Head of caudate nucleus (tissue), 42 donors: ENCODE measurements at regions not wholly inside any gene's neighbourhood (a gene's known extent, or its start where the extent isn't known, plus 50 kb on each side); places are given as distances from the start of the nearest gene placed in this dataset.

Source experiments
- DNase-seq, 42 donors: peaks; one replicate each; pipeline versions ENCODE4 v3.0.0 to v3.0.0-alpha.2; 2020 to 2021; ENCODE audit warnings: mixed read lengths in 7 of 42
- intact Hi-C: fragments of 100-400 bp; cut with DNase I; formaldehyde crosslinking; loops from one replicate; pipeline ENCODE4 v1.15.0; 2022

DNA sequence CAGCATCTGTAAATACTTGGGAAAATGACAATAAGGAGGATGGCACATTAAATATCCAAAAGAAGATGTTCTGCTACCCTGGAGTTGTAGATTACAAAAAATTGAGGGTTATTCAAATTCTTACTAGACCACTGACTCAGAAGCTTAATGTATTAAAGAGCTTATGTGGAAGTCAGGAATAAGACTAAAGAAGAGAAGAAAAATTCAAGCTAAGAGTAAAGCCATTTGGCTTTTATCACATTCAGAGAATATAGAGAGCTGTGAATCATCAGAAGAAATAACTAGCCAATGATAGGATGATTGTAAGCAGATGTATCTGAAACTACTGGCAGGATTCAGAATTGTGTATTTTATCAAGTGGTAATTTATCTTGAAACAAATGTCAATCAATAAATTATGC, 237.0 kb downstream of the TBX15 start:
- intact Hi-C loops = no loop called here
- no peak for DNase-seq

DNA sequence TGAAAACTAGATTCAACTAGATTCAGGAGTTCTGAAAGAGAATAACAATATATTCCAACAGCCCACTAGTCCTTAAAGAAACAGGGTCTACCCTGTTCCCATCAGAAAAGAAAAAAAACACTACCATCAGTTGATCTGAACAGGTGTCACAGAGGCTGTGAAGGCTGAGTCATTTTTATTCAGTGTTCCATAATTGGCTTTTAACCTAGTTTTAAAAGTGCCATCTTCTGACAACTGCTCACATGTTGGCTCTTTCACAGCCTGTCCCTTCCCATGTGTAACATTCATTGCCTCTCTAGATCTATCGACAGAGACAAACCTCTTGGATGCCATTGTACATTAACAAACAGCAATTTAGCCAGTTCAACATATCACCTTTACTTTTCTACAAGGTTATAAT, 243.7 kb downstream of the TBX15 start:
- peak in 4 of 42 donors; percentile 1 to 25 (median 12) for DNase-seq
- intact Hi-C loops = no loop called here

DNA sequence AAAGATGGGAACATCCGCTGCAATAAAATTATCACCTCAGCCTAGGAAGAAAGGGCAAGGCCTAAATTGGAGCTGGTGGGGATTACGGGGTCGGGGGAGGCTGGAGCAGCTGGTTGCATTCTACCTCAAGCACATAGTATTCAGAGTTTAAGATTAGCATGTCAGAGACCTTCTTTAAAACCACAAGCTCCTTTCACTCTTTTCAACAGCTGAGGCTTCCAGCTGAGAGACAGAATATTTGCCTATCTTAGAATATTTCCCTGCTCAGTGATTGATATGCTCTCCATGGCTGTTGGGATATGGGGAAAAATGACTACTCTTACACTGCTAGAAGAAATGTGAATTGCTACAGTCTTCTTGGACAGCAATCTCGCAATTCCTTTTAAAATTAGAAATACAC, 248.6 kb downstream of the TBX15 start:
- DNase-seq = no peak
- intact Hi-C loops = no loop called here

DNA sequence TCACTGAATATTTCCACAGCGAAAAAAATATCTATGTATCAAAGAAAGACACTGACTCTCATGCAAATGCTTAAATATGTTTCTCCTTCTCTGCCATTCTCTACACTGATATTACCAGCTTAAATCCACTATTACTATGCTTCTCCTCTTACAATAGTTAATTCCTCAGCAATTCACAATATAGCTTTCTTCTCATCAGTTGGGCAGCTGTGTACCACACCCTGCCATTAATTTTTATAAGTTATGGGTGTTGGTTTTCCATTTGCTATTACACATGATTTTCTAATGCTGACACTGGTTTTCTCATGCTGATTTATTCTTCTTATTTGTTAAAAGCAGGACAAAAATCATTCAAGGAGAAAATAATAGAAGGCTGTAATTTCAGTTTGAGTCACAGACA, 251.8 kb downstream of the TBX15 start:
- DNase-seq = no peak
- intact Hi-C loops = no loop called here

DNA sequence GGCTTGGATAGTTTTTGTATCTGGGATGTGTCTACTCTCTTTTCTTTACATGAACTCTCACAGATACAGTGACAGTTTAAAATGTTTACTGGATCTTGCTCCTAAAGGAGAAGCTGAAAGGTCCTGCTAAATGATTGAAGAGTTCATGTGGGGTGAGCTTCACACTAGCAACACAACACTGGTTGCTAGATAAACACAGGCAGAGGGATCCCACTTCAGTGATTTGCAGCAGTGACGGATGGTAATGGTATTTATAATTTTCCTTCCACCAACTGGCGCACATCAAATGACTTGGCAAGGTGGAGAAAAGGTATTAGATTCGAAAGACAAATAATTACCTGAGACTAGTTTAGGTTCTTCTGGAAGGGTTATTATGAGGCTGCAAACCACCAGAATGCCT, 270.2 kb downstream of the TBX15 start:
- no peak for DNase-seq
- intact Hi-C loops = no loop called here

DNA sequence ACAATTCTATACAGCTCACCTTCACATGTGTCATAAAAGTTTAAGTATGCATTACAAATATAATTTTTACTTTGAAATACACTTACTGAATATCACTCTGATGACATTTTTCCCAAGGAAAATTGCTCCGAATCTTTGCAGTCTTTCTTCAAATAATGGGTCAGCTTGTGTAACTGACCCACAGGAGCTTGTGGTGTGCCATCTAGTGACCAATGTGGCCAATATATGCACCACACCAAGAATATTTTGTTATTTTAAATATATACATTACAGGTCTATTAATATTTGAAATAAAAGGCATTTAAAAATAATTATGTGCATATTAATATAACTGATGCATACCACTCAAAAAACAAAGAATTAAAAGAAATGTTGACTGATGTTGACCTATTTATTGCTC, 271.4 kb downstream of the TBX15 start:
- intact Hi-C loops = no loop called here
- DNase-seq = no peak

DNA sequence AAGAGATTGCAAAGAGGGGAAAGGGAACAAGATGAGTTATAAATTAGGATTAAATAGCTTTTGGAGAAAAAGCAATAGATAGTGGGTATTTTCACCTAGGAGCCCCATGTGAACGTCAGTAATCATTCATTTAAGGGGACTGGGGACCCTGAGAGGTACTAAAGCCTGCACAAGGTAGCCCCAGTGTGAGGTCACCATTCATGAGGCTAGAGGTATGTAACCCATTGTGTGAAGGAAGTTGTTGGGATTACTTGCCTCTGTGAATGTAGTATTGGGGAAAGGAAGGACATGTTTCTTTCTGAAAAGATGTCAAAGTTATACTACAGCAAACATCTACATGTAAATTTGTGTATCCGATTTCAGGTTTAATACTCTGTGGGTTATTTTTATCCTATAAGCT, 276.8 kb downstream of the TBX15 start:
- intact Hi-C loops = no loop called here
- no peak for DNase-seq

DNA sequence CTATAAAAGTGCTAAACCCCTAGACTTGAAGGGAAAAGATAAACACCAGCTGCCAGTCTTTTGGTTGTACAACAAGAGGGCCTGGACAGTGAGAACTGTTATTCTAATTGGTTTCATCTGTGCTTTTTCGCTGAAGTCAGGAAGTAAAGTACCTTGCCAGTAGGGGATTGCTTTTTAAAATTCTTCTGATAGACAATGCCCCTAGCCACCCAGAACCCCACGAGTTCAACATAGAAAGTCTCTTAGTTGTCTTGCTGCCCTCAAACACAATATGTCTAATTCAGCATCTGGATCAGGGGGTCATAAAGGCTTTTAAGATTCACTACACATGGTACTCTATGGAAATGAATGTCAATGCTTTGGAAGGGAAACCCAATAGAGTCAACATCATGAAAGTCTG, 289.2 kb downstream of the TBX15 start:
- intact Hi-C loops = no loop called here
- DNase-seq = no peak

DNA sequence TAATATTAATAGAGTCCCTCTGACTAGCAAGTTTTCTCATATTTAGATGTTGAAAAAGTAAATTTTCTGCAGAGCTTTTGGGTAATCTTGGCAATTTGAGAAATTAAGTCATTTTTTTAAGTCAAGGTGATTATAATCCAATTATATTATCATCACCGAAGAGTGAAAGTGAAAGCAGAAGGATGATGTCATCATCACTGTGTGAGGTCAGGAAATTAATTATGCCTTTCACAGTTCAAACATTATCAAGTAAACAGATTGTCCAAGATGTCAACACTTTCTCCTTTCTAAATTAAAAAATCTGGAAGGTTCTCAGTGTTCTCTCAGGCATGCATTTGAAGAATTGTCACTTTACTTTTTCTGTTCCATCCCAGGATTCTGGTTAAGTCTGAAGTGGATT, 296.0 kb downstream of the TBX15 start:
- no peak for DNase-seq
- intact Hi-C loops = no loop called here

DNA sequence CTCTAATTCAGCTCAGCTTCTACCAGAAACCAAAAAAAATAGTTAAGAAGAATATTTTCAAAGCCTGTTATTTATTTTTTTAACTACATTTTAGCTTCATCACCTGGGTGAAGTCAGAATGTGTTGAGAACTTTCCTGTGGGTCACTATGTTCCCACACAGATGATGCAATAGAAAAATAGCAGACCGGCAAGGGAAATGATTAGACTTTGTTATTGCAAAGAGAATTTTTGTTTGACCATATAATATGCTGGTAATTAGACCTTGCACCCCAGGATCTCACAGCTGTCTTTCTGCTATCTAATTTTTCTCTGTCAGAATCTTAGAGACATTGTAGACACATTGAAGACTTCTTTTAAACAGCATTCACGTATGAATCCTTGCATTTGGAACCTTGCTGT, 299.3 kb downstream of the TBX15 start:
- intact Hi-C loops = no loop called here
- DNase-seq = no peak

DNA sequence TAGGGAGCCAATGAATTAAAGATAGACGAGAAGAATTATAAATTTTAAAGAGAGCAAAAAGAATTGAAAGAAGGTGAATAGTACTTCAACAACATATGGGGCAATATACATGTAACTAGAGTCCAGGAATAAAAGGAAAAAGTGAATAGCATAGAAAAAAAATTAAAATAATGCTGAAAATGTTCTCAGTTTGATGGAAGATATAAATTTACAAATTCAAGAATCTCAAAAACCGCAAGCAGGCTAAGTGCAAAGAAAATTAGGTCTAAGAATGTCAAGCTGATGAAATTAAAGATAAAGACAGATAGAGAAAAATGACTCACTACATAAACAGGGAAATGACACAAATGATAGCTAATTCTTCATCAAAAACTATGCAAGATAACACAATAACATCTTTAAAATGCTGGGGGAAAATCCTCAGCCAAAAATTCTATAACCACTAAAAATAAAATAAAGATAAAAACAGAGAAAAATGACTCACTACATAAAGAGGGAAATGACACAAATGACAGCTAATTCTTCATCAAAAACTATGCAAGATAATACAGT, 326.3 kb downstream of the TBX15 start:
- intact Hi-C loops = no loop called here
- no peak for DNase-seq

DNA sequence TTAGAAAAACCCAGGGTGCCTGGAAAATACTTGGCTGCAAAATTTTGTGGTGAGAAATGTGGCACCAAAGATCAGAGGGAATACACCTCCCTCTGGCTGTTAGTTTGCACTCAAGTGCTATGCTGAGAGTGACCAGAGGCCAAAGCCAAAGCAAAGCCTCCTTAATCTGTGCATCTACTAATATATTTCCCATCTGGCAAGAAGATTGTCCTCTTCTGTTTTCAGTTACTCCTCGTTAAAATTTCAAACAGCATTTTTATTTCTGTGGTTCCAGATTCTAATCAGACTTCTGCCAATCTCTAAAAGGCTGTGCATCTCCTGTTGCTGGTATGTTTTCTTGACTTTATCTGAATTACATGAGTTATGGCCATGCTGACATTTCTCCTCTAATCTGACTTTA, 327.4 kb downstream of the TBX15 start:
- intact Hi-C loops = no loop called here
- DNase-seq = no peak

DNA sequence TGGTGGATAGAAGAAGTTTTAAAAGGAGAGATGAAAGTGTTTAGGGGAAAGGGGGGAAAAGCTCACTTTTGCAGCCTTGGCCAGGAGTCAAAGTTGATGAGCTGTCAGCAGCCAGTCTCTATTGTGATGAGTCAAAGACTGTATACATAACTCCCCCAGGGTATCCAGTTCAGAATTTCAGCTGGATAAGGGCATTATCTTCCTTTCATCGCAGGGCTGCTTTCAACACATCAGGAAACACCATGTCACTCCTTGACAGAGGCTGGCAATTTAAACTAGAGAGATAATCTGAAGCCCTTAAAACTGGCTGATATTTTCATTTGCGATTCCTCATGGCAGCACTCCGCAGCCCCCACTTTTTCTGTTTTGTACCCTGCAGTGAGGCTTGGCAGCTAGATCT, 328.5 kb downstream of the TBX15 start:
- DNase-seq = no peak
- intact Hi-C loops = no loop called here

DNA sequence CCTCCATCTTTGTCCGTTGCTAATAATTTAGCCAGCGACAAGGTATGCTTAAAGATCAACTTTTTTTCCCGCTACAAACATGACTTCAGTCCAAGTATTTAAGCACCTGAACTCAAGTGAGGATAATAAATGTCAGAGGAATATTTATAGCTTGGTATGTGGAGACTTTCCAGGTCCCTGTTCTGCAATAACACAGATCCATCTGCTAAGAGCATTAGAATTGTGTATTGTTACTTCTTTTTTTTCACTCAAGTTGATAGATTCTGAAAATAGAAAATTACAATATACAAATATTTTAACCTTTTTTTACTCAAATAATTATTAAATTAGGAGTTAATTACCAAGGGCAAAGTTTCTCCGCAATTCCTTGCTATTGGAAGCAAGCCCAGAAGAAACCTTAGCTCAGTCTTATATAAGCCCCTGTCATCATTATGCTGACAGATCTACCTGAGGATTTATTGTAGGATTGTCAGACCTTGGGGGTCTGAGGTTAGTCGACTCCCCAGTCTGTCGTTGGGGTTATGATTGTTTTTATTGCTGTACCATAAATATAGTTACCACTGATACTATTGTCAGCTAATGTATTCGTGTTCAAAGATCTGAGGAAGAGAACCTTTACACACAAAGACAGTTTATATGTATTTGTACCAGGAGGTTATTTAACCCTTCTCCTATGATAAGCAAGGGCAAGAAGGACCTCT, 337.9 kb downstream of the TBX15 start:
- intact Hi-C loops = no loop called here
- DNase-seq = no peak

DNA sequence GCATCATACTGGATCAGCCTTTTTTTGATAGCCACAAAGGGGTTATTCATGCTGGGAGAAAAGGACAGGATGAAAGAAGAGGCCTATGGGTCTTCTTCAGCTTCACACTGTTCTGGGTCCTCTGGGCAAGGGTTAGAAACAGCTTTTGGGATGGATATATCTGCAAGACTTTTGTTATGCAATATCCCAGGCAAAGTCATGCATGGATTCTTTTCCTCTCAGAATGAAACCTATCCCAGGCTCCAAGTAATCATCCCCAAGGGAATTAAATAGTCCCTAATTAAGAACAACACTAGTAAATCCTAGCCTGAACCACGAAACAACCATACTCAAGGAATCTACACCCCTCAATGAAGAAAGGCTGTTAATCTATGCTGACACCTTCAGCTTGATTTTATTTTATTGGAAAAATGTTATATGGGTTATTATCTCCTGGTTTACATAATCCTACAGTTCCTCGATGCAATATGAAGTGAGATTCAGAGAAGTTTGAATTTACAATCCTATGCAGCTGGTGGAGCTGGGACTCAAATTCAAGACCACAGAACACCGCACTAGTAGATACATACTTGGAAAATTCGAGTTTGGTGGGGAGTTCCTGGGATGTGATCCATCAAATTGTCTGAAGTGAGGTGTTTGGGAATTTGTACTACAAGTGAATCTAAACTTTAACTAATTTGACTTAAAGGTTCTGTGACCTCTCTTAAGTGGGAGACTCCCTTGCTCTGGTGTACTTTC, 338.6 kb downstream of the TBX15 start:
- no peak for DNase-seq
- intact Hi-C loops = no loop called here

DNA sequence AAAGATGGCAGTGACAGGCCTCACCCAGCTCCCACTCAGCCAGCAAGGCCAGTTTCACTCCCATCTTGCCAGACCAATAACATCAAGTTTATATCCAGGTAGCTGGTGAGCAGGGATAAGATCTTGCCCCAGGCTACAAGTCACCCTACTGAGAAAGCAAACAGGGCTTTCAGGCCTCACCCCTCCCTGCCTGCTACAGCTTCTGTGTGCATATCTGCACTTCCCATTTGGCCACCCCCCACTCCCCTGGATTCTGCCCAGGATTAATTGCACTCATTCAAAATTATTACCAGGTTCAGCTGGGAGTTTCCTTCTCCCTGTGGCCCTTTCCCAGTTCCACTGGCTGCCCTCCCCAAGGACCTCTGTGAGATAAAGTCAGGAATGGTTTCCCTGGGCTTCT, 352.1 kb downstream of the TBX15 start:
- intact Hi-C loops = no loop called here
- DNase-seq = no peak

DNA sequence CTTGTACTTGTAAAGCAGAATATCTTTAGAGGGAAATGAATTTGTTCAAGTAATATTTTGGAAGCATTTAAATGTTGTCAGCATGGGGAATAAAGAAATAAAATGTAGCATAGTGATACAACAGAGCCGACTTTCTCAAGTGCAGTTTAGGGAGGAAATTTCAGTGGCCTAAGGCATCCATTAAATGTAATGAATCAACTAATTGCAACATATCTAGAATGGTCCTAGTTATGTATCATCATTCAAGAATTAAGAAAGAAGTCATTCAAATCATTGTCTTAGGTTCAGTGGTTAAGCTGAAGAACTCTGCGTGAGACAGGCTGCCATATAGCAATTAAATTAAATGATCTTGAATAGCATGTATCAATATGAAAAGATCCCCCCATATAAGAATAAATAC, 360.7 kb downstream of the TBX15 start:
- DNase-seq = no peak
- intact Hi-C loops = no loop called here

DNA sequence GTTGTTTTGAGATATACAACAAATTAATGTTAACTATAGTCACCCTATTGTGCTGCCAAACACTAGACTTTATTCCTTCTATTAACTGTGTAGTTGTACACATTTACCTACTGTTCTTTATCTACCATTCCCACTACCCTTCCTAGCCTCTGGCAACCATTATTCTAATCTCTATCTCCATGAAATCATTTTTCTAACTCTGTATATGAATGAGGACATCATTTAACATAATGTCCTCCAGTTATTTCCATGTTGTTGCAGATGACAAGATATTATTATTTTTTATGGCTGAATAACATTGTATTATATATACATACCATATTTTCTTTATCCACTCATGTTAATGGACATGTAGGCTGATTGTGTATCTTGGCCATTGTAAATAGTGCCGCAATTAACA, 366.3 kb downstream of the TBX15 start:
- intact Hi-C loops = no loop called here
- DNase-seq = no peak

DNA sequence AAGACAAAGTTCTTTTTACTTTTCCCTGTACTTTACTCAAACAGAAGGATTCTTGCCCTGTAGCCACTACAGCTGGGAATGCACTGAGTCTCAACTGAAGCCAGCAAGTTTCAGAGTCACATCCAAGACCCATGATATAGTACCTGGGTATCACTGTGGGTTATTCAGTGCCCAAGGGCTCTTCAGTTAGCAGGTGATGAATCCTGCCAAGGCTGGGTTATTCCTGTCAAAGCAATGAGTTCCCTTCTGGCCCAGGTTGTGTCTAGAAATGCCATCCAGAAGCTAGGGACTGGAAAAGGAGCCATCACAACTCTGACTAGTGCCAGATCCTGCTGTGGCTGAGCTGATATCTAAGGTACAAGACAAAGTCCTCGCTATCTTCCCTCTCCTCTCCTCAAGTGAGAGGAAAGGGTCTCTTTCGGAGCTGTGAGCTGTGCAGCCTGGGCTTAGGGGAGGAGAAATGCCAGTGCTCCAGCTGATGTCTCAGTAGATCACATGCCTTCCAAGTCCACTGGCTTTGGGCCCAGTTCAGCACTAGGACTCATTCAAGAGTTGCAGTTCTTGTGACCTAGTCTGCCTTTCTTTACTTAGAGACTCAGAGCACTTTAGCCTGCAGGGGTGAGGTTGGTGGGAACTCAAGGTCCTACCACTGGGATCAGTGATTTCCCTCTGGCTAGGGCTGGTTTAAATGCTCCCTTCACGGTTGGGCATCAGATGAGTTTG, 369.4 kb downstream of the TBX15 start:
- DNase-seq = no peak
- intact Hi-C loops = no loop called here

DNA sequence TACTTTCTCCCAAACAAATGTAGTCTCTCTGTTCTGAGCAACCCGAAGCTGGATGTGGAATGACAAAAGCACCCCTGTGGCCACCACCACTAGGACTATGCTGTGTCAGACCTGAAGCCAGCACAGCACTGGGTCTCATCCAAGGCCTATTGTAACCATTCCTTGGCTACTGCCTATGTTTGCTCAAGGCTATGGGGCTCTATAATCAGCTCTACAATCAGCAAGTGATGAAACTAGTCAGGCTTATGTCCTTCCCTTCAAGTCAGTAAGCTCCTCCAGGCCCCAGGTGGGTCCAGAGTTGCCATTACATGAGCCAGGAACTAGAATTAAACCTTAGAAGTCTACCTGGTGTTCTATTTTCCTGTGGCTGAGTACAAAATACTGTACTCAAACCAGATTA, 370.2 kb downstream of the TBX15 start:
- DNase-seq = no peak
- intact Hi-C loops = no loop called here
